HepG2 (cell line): ENCODE measurements at regions not wholly inside any gene's neighbourhood (a gene's known extent, or its start where the extent isn't known, plus 50 kb on each side); places are given as distances from the start of the nearest gene placed in this dataset.

Source experiments
- ATAC-seq: fragments of 200-7000 bp; cut with Tn5 transposase; 3 replicates; pipeline ENCODE4 v1.9.1; 2020; ENCODE audit warnings: mild to moderate bottlenecking, moderate library complexity
- BruUV-seq: library from RNA; stranded (reverse); fragments of 400-500 nt; replicated peaks from 2 replicates; lab custom pipeline; 2021; lab: Mats Ljungman, UMichigan
- CTCF ChIA-PET: fragments of 300-600 bp; formaldehyde crosslinking; extraction: SDS; loops from one replicate; lab custom pipeline; 2021; ENCODE audit warnings: low total read pairs, inconsistent platforms, low intra/inter-chr PET ratio; lab: Yijun Ruan, JAX
- POLR2A ChIA-PET: fragments of 350-600 bp; sonication (Branson Sonifier 250); formaldehyde crosslinking; loops from one replicate; lab custom pipeline; 2020; ENCODE audit warnings: antibody characterized with exemption, inconsistent platforms; lab: Yijun Ruan, JAX
- DNase-seq: peaks from one replicate; pipeline ENCODE4 v3.0.0-alpha.2; 2015; ENCODE audit warnings: low spot score
- FAIRE-seq: peaks from 3 replicates; lab custom pipeline; 2011; peaks lifted over from hg19 to GRCh38; lab: Jason Lieb, UNC
- H2AFZ ChIP-seq: one replicate; pipeline ENCODE4 v1.6.1; 2011; ENCODE audit warnings: low read length, inconsistent platforms
- H3K27ac ChIP-seq: fragments of 300-600 bp; 3 replicates; pipeline ENCODE4 v1.8.0; 2011; ENCODE audit warnings: mixed run types, mild to moderate bottlenecking, mixed read lengths, low read length, inconsistent platforms; ENCODE audit not compliant: insufficient read depth; ENCODE audit errors: extremely low read length
- H3K27me3 ChIP-seq, 2 experiments: fragments of 200-600 bp in 1 of 2; 2 replicates in 1 of 2; 3 replicates in 1 of 2; pipeline versions ENCODE4 v1.6.0 to v1.8.0; 2011; ENCODE audit warnings: low read length in 2 of 2, mild to moderate bottlenecking in 2 of 2, moderate library complexity in 2 of 2, inconsistent platforms in 1 of 2; ENCODE audit not compliant: insufficient read depth in 2 of 2, control insufficient read depth in 1 of 2
- H3K36me3 ChIP-seq, 2 experiments: fragments of 200-600 bp in 1 of 2; replicated peaks in 1 of 2; 2 replicates in 1 of 2; 3 replicates in 1 of 2; pipeline versions ENCODE4 v1.5.1 to v1.8.0; 2011; ENCODE audit warnings: low read length in 2 of 2, inconsistent platforms in 1 of 2; ENCODE audit not compliant: insufficient read depth in 2 of 2, control insufficient read depth in 1 of 2
- H3K4me1 ChIP-seq: 2 replicates; pipeline ENCODE4 v1.5.1; 2012; ENCODE audit warnings: low read length, inconsistent platforms; ENCODE audit not compliant: insufficient read depth
- H3K4me2 ChIP-seq: 2 replicates; pipeline ENCODE4 v1.6.0; 2011; ENCODE audit warnings: low read depth, low read length, inconsistent platforms
- H3K4me3 ChIP-seq, 3 experiments: fragments of 200-600 bp in 1 of 3; sonication (generic), shearing (Covaris generic) in 1 of 3; replicated peaks in 1 of 3; 2 replicates each; pipeline ENCODE4 v1.5.1; 2011 to 2016; ENCODE audit warnings: low read length in 3 of 3, inconsistent platforms in 2 of 3, low read depth in 2 of 3, mild to moderate bottlenecking in 2 of 3, control low read depth in 1 of 3, mixed read lengths in 1 of 3; ENCODE audit not compliant: insufficient read depth in 1 of 3
- H3K79me2 ChIP-seq: one replicate; pipeline ENCODE4 v1.6.1; 2011; ENCODE audit warnings: low read length, inconsistent platforms; ENCODE audit not compliant: insufficient read depth
- H3K9ac ChIP-seq: 2 replicates; pipeline ENCODE4 v1.6.0; 2011; ENCODE audit warnings: mild to moderate bottlenecking, low read depth, low read length, inconsistent platforms; ENCODE audit not compliant: insufficient read depth
- H3K9me3 ChIP-seq: 2 replicates; pipeline ENCODE4 v1.5.1; 2012; ENCODE audit warnings: mild to moderate bottlenecking, low read length
- H4K20me1 ChIP-seq: 2 replicates; pipeline ENCODE4 v1.6.0; 2011; ENCODE audit warnings: inconsistent platforms, mild to moderate bottlenecking, low read length, moderate library complexity; ENCODE audit not compliant: insufficient read depth
- AHDC1 ChIP-seq: sonication (generic); formaldehyde crosslinking; IDR thresholded peaks from 2 replicates; pipeline ENCODE4 v1.5.1; 2020; ENCODE audit warnings: mild to moderate bottlenecking, missing genetic modification reagents, borderline replicate concordance
- E2F2 ChIP-seq: sonication (generic); formaldehyde crosslinking; IDR thresholded peaks from 2 replicates; pipeline ENCODE4 v1.4.0; 2020; ENCODE audit warnings: missing genetic modification reagents, borderline replicate concordance
- MYC ChIP-seq: sonication (generic); formaldehyde crosslinking; IDR thresholded peaks from 2 replicates; pipeline ENCODE4 v1.9.0; 2021; ENCODE audit warnings: missing genetic modification reagents, borderline replicate concordance
- ZNF331 ChIP-seq: sonication (generic); formaldehyde crosslinking; IDR thresholded peaks from 2 replicates; pipeline ENCODE4 v1.4.0; 2020; ENCODE audit warnings: missing genetic modification reagents
- ZNF687 ChIP-seq: sonication (generic); formaldehyde crosslinking; IDR thresholded peaks from 2 replicates; pipeline ENCODE4 v1.5.1; 2020; ENCODE audit warnings: mild to moderate bottlenecking, missing genetic modification reagents, moderate library complexity
- WGBS: methylation state at CpG from one replicate; pipeline ENCODE4 v1.1.6; 2017; ENCODE audit warnings: low lambda C conversion rate; 5-methylcytosine and 5-hydroxymethylcytosine counted together
- in situ Hi-C: cut with HindIII; loops from 2 replicates; pipeline ENCODE4 v1.10.0; 2017; ENCODE audit warnings: low pct_unique_long_range_greater_than_20kb; ENCODE audit not compliant: extremely low pct_ligation_motif_present
- intact Hi-C: fragments of 100-400 bp; cut with micrococcal nuclease; formaldehyde crosslinking; loops from one replicate; pipeline ENCODE4 v1.10.0; 2022; ENCODE audit not compliant: unreplicated experiment

GRCh38 chr7:25665374-25665773 is 437.1 kb upstream of the NPVF start:
- Histone ChIP-seq H3K79me2 (no peaks in the 10 kb centered on the region), H4K20me1 (no peaks in the 10 kb centered on the region), H3K36me3 (no peaks in the 10 kb centered on the region), H3K27me3 (peaks cover 0 to 15% of the 10 kb centered on the region in 2 experiments; a peak in 2 of 5 replicates), H3K27ac (no peak overlapping the region), H2AFZ (no peak overlapping the region), H3K4me1 (no peaks in the 10 kb centered on the region), H3K4me3 (no peak overlapping the region), H3K9me3 (no peaks in the 10 kb centered on the region), H3K4me2 (no peak overlapping the region), H3K9ac (no peak overlapping the region)
- ChIA-PET CTCF (no interaction called here), POLR2A (no interaction called here)
- intact Hi-C loops, result no loop called here
- in situ Hi-C loops, result no loop called here
- TF ChIP-seq MYC (CRISPR knock-in tag), result no peak
- FAIRE-seq (no peak), DNase-seq (no peak), ATAC-seq (no peak)
- no TSS peak for BruUV-seq
- WGBS, result 10% methylated on average over 4 of the region's 4 CpGs

- no TSS peak for BruUV-seq
- DNase-seq (no peak), FAIRE-seq (no peak), ATAC-seq (no peak)
- WGBS, result 0% methylated on average over 3 of the region's 3 CpGs
- in situ Hi-C loops (no loop called here), intact Hi-C loops (no loop called here)
- H3K27me3 ChIP-seq, result peaks cover 0 to 22% of the 10 kb centered on the region in 2 experiments; a peak in 2 of 5 replicates
- H3K4me2 ChIP-seq, result no peak overlapping the region
- H3K36me3 ChIP-seq, result no peaks in the 10 kb centered on the region
- no peaks in the 10 kb centered on the region for H3K79me2 ChIP-seq
- H2AFZ ChIP-seq, result no peak overlapping the region
- H3K9ac ChIP-seq, result no peak overlapping the region
- no peaks in the 10 kb centered on the region for H4K20me1 ChIP-seq
- ChIA-PET CTCF (no interaction called here), POLR2A (no interaction called here)
- H3K27ac ChIP-seq, result no peak overlapping the region
- H3K4me3 ChIP-seq, result no peak overlapping the region
- no peaks in the 10 kb centered on the region for H3K9me3 ChIP-seq
- H3K4me1 ChIP-seq, result no peaks in the 10 kb centered on the region
- TF ChIP-seq E2F2 (CRISPR knock-in tag), result no peak
- no peak for TF ChIP-seq ZNF331 (CRISPR knock-in tag)
- TF ChIP-seq AHDC1 (CRISPR knock-in tag), result no peak
- TF ChIP-seq ZNF687 (CRISPR knock-in tag), result no peak
These were observed 437.8 kb upstream of the NPVF start for GRCh38 chr7:25665903-25666670.
